PC-3 (cell line): ENCODE measurements at regions not wholly inside any gene's neighbourhood (a gene's known extent, or its start where the extent isn't known, plus 50 kb on each side); places are given as distances from the start of the nearest gene placed in this dataset.

Experiments used
- ATAC-seq: fragments of 200-7000 bp; cut with Tn5 transposase; 2 replicates; pipeline ENCODE4 v1.9.1; 2020; ENCODE audit warnings: mild to moderate bottlenecking, moderate library complexity
- BruUV-seq: library from RNA; stranded (reverse); fragments of 400-500 nt; replicated peaks from 2 replicates; lab custom pipeline; 2021; lab: Mats Ljungman, UMichigan
- CTCF ChIA-PET: fragments of 300-600 bp; sonication (Branson Sonifier 250); formaldehyde crosslinking; loops from one replicate; lab custom pipeline; 2022; ENCODE audit warnings: antibody characterized with exemption; lab: Charles Lee
- POLR2A ChIA-PET: fragments of 300-600 bp; sonication (Branson Sonifier 250); formaldehyde crosslinking; loops from one replicate; lab custom pipeline; 2022; ENCODE audit warnings: antibody characterized with exemption; ENCODE audit not compliant: unreplicated experiment; lab: Charles Lee
- DNase-seq: peaks from one replicate; pipeline ENCODE4 v3.0.0-alpha.2; 2015
- H2AFZ ChIP-seq: fragments of 300-600 bp; sonication (generic); 2 replicates; pipeline ENCODE4 v1.6.0; 2016; ENCODE audit warnings: antibody characterized with exemption, low read length
- H3F3A ChIP-seq: fragments of 300-600 bp; sonication (generic); one replicate; pipeline ENCODE4 v1.6.0; 2017; ENCODE audit warnings: antibody characterized with exemption, low read length, control low read depth, mild to moderate bottlenecking; ENCODE audit not compliant: unreplicated experiment
- H3K27ac ChIP-seq: fragments of 300-600 bp; sonication (generic); 2 replicates; pipeline ENCODE4 v1.5.1; 2016; ENCODE audit warnings: mild to moderate bottlenecking, low read length
- H3K27me3 ChIP-seq: fragments of 300-600 bp; sonication (generic); 2 replicates; pipeline ENCODE4 v1.6.1; 2016; ENCODE audit warnings: low read length, mixed read lengths
- H3K36me3 ChIP-seq: fragments of 300-600 bp; sonication (generic); 2 replicates; pipeline ENCODE4 v1.6.1; 2016; ENCODE audit warnings: low read depth, mixed run types, low read length, mixed read lengths
- H3K4me1 ChIP-seq: fragments of 300-600 bp; sonication (generic); 2 replicates; pipeline ENCODE4 v1.5.1; 2016; ENCODE audit warnings: low read length; ENCODE audit not compliant: insufficient read depth
- H3K4me2 ChIP-seq: fragments of 300-600 bp; sonication (generic); 2 replicates; pipeline ENCODE4 v1.6.0; 2016; ENCODE audit warnings: low read length
- H3K4me3 ChIP-seq: fragments of 300-600 bp; sonication (generic); 2 replicates; pipeline ENCODE4 v1.5.1; 2016; ENCODE audit warnings: mild to moderate bottlenecking, low read length, mixed read lengths
- H3K79me2 ChIP-seq: fragments of 300-600 bp; sonication (generic); 2 replicates; pipeline ENCODE4 v1.6.1; 2017; ENCODE audit warnings: low read length, mixed read lengths
- H3K9ac ChIP-seq: fragments of 300-600 bp; sonication (generic); 2 replicates; pipeline ENCODE4 v1.6.0; 2016; ENCODE audit warnings: mild to moderate bottlenecking, low read length
- H3K9me2 ChIP-seq: fragments of 300-600 bp; sonication (generic); replicated peaks from 2 replicates; pipeline ENCODE4 v1.6.1; 2016; ENCODE audit warnings: mixed run types, low read length, mixed read lengths
- H3K9me3 ChIP-seq: fragments of 300-600 bp; sonication (generic); 2 replicates; pipeline ENCODE4 v1.6.1; 2016; ENCODE audit warnings: low read length, mixed read lengths
- H4K20me1 ChIP-seq: fragments of 300-600 bp; sonication (generic); 2 replicates; pipeline ENCODE4 v1.6.1; 2016; ENCODE audit warnings: low read length, mixed read lengths
- EZH2 ChIP-seq: fragments of 300-600 bp; sonication (generic); IDR thresholded peaks from one replicate; pipeline ENCODE4 v1.6.1; 2017; ENCODE audit warnings: antibody characterized with exemption, mild to moderate bottlenecking, low read length; ENCODE audit not compliant: unreplicated experiment
- EZH2phosphoT487 ChIP-seq: fragments of 300-600 bp; sonication (generic); IDR thresholded peaks from 2 replicates; pipeline ENCODE4 v1.6.1; 2018; ENCODE audit warnings: mild to moderate bottlenecking, antibody characterized with exemption, low read length, borderline replicate concordance
- intact Hi-C: fragments of 100-400 bp; cut with micrococcal nuclease; formaldehyde crosslinking; loops from 2 replicates; pipeline ENCODE4 v1.9.0; 2023
- TF ChIP-seq, protein P1 (sequence below): fragments of 300-600 bp; sonication (generic); conservative IDR thresholded peaks from 2 replicates; pipeline ENCODE4 v1.5.1; 2017; ENCODE audit warnings: antibody characterized with exemption, low read depth, mild to moderate bottlenecking, low read length

DNA sequence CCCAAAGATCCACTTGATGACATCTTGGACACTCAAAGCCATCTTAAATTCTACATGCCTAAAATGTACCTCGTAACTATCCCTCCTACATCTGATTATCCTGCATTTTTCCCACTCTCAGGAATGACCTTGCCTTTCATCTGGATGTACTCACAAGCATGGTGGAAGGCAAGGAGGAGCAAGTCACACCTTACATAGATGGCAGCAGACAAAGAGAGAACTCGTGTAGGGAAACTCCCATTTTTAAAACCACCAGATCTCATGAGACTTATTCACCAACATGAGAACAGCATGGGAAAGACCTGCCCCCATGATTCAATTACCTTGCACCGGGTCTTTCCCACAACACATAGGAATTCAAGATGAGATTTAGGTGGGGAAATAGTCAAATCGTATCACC is 616.0 kb downstream of the MCTP2 start:
- no TSS peak for BruUV-seq
- TF ChIP-seq EZH2: no peak
- TF ChIP-seq, protein P1, sequence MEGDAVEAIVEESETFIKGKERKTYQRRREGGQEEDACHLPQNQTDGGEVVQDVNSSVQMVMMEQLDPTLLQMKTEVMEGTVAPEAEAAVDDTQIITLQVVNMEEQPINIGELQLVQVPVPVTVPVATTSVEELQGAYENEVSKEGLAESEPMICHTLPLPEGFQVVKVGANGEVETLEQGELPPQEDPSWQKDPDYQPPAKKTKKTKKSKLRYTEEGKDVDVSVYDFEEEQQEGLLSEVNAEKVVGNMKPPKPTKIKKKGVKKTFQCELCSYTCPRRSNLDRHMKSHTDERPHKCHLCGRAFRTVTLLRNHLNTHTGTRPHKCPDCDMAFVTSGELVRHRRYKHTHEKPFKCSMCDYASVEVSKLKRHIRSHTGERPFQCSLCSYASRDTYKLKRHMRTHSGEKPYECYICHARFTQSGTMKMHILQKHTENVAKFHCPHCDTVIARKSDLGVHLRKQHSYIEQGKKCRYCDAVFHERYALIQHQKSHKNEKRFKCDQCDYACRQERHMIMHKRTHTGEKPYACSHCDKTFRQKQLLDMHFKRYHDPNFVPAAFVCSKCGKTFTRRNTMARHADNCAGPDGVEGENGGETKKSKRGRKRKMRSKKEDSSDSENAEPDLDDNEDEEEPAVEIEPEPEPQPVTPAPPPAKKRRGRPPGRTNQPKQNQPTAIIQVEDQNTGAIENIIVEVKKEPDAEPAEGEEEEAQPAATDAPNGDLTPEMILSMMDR: no peak
- TF ChIP-seq EZH2phosphoT487: no peak
- CTCF ChIA-PET: no interaction called here

DNA sequence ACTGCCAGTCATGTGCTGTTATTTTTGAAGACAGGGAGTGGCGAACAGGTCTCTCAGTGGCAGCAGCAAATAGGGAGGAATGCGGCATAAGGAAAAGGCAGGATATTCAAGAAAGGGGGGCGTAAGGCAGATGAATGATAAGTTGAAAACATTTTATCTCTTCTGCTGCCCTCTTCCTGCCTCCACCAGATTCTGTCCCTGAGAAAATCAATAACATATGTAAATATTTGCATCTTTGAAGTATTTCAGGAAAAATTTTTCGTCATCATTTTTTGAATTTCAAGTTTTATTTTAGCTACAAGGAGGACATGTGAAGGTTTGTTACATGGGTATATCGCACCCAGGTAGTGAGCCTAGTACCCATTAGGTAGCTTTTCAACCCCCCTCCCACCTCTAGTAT is 616.7 kb downstream of the MCTP2 start:
- peaks cover 10% of the 10 kb centered on the region for H3K27me3 ChIP-seq
- H3K36me3 ChIP-seq: no peaks in the 10 kb centered on the region
- H3F3A ChIP-seq: no peaks in the 10 kb centered on the region
- intact Hi-C loops: no loop called here
- H3K4me2 ChIP-seq: no peak overlapping the region
- no peak overlapping the region for H2AFZ ChIP-seq
- H3K4me1 ChIP-seq: no peaks in the 10 kb centered on the region
- CTCF ChIA-PET: no interaction called here
- H3K79me2 ChIP-seq: no peaks in the 10 kb centered on the region
- H3K9me3 ChIP-seq: no peaks in the 10 kb centered on the region
- TF ChIP-seq EZH2phosphoT487: no peak
- no peak for TF ChIP-seq EZH2
- TF ChIP-seq, protein P1: no peak
- no peak for ATAC-seq
- H3K27ac ChIP-seq: no peak overlapping the region
- POLR2A ChIA-PET: no interaction called here
- no peak for DNase-seq
- no peaks in the 10 kb centered on the region for H4K20me1 ChIP-seq
- H3K4me3 ChIP-seq: no peak overlapping the region
- no TSS peak for BruUV-seq
- no peak overlapping the region for H3K9ac ChIP-seq
- H3K9me2 ChIP-seq: no peaks in the 10 kb centered on the region

More for the DNA sequence above, 616.0 kb downstream of the MCTP2 start:
- no peak overlapping the region for H3K4me3 ChIP-seq
- H3F3A ChIP-seq: no peaks in the 10 kb centered on the region
- no peaks in the 10 kb centered on the region for H3K9me3 ChIP-seq
- no peaks in the 10 kb centered on the region for H3K79me2 ChIP-seq
- H3K9ac ChIP-seq: no peak overlapping the region
- H3K27ac ChIP-seq: no peak overlapping the region
- POLR2A ChIA-PET: no interaction called here
- no peak overlapping the region for H2AFZ ChIP-seq
- intact Hi-C loops: no loop called here
- no peaks in the 10 kb centered on the region for H3K36me3 ChIP-seq
- H3K27me3 ChIP-seq: peaks cover 10% of the 10 kb centered on the region
- DNase-seq: no peak
- no peaks in the 10 kb centered on the region for H4K20me1 ChIP-seq
- ATAC-seq: no peak
- no peak overlapping the region for H3K4me2 ChIP-seq
- no peaks in the 10 kb centered on the region for H3K4me1 ChIP-seq
- no peaks in the 10 kb centered on the region for H3K9me2 ChIP-seq

- Histone ChIP-seq H4K20me1 (no peaks in the 10 kb centered on the region), H3K79me2 (no peaks in the 10 kb centered on the region), H3K4me2 (no peak overlapping the region), H3K36me3 (no peaks in the 10 kb centered on the region), H3F3A (no peaks in the 10 kb centered on the region), H2AFZ (no peak overlapping the region), H3K9ac (no peak overlapping the region), H3K9me3 (no peaks in the 10 kb centered on the region), H3K4me3 (no peak overlapping the region), H3K27ac (no peak overlapping the region), H3K27me3 (no peaks in the 10 kb centered on the region), H3K4me1 (no peaks in the 10 kb centered on the region), H3K9me2 (no peaks in the 10 kb centered on the region)
- intact Hi-C loops: no loop called here
- BruUV-seq: no TSS peak
- POLR2A ChIA-PET: no interaction called here
- no peak for TF ChIP-seq EZH2phosphoT487
- TF ChIP-seq, protein P1: no peak
- no peak for TF ChIP-seq EZH2
- no peak for DNase-seq
- CTCF ChIA-PET: no interaction called here
- ATAC-seq: no peak
Measured at GRCh38 chr15:94855018-94855408, 623.7 kb downstream of the MCTP2 start.
